ENCODE measurements at regions not wholly inside any gene's neighbourhood (a gene's known extent, or its start where the extent isn't known, plus 50 kb on each side); places are given as distances from the start of the nearest gene placed in this dataset.

- dilution Hi-C loops (cut with HindIII; ENCODE audit: low sequenced_read_pairs, unreplicated experiment) (no loop called here), in situ Hi-C loops (cut with MboI; ENCODE audit: low sequenced_read_pairs) (no loop called here), intact Hi-C loops (cut with micrococcal nuclease) (no loop called here)
- Histone ChIP-seq H2AK5ac (ENCODE audit: low read depth, low read length) (no peak overlapping the region), H2AK9ac (replicated peaks; ENCODE audit: low read depth, low read length, poor library complexity) (no peak overlapping the region), H3K36me3 (ENCODE audit: control insufficient read depth, insufficient read depth, low read length) (no peaks in the 10 kb centered on the region), H4K20me1 (ENCODE audit: insufficient read depth, low read length) (no peaks in the 10 kb centered on the region), H3K23ac (ENCODE audit: low read depth, low read length) (no peak overlapping the region), H3K14ac (replicated peaks; ENCODE audit: low read depth, low read length) (no peak overlapping the region), H4K91ac (ENCODE audit: insufficient read depth, low read depth, low read length) (no peak overlapping the region), H3K27me3 (ENCODE audit: control insufficient read depth, insufficient read depth, low read length) (peaks cover 3% of the 10 kb centered on the region; the same call in 1 of the 2 replicates), H3K18ac (ENCODE audit: low read depth, low read length) (no peak overlapping the region), H2BK15ac (ENCODE audit: low read depth, low read length) (no peak overlapping the region), H2AFZ (replicated peaks; ENCODE audit: low read length, poor library complexity) (peak overlapping the region; percentile 51), H4K8ac (ENCODE audit: low read depth in 2 of 2, low read length in 2 of 2) (no peak overlapping the region), H2BK120ac (ENCODE audit: low read depth, low read length) (no peak overlapping the region), H3K4me1 (ENCODE audit: control insufficient read depth, insufficient read depth, low read length) (no peaks in the 10 kb centered on the region), H3K79me1 (ENCODE audit: low read depth in 1 of 2, low read length in 2 of 2) (no peaks in the 10 kb centered on the region), H3K9me1 (ENCODE audit: insufficient read depth, low read length) (no peaks in the 10 kb centered on the region), H3K27ac (ENCODE audit: insufficient read depth, low read length) (no peak overlapping the region), H2BK5ac (ENCODE audit: low read depth, low read length, poor library complexity, severe bottlenecking) (no peak overlapping the region), H3K9ac (ENCODE audit: low read depth, low read length) (no peak overlapping the region), H3K4me2 (ENCODE audit: low read depth, low read length) (no peak overlapping the region), H3K4me3 (ENCODE audit: insufficient read depth, low read depth, low read length) (no peak overlapping the region), H3K9me3 (ENCODE audit: control insufficient read depth, insufficient read depth, low read length) (no peaks in the 10 kb centered on the region), H3K4ac (ENCODE audit: low read depth, low read length) (no peak overlapping the region), H3K56ac (ENCODE audit: extremely low read depth, insufficient read depth, low read length) (no peak overlapping the region), H4K5ac (ENCODE audit: low read depth, low read length) (no peak overlapping the region), H2BK20ac (ENCODE audit: low read depth, low read length) (no peak overlapping the region)
- ATAC-seq (ENCODE audit: low read depth) = no peak
- no peak for DNase-seq
- 100% methylated on average over 1 of the region's 8 CpGs; no CpG with 5 or more reads in 1 of the 2 experiments for WGBS, 2 experiments (ENCODE audit: extremely low coverage in 2 of 2, insufficient read length in 1 of 2)
- no peak for TF ChIP-seq ELK1 (IDR thresholded peaks at IDR 0.05; ENCODE audit: borderline replicate concordance, low read depth, low read length)
- no peak for TF ChIP-seq CEBPB (IDR thresholded peaks at IDR 0.05; ENCODE audit: low read depth, low read length)
- no TSS peak for BruUV-seq (replicated peaks)
- ChIA-PET POLR2A (ENCODE audit: unreplicated experiment) (no interaction called here), CTCF (no interaction called here)
Observed at GRCh38 chr19:31499281-31500196, 150.3 kb upstream of the TSHZ3 start.

Data from IMR-90 (cell line).